ENCODE measurements at regions not wholly inside any gene's neighbourhood (a gene's known extent, or its start where the extent isn't known, plus 50 kb on each side); places are given as distances from the start of the nearest gene placed in this dataset.
A peak's percentile ranks its signal among the peaks of the same experiment; 100 is the strongest.

- ATAC-seq (ENCODE audit: low read depth in 2 of 2) (no peak), DNase-seq (no peak)
- Histone ChIP-seq H3K4me1 (ENCODE audit: control insufficient read depth, insufficient read depth, low read length, poor library complexity, severe bottlenecking) (no peaks in the 10 kb centered on the region), H3K36me3 (ENCODE audit: control insufficient read depth, insufficient read depth, low read length) (no peaks in the 10 kb centered on the region), H3K27ac (ENCODE audit: insufficient read depth, low read length, poor library complexity, severe bottlenecking) (no peak overlapping the region), H3K9me3 (ENCODE audit: control insufficient read depth in 2 of 2, low read length in 2 of 2) (no peaks in the 10 kb centered on the region), H3K27me3 (ENCODE audit: control insufficient read depth, insufficient read depth, low read length) (no peaks in the 10 kb centered on the region), H3K4me3 (ENCODE audit: low read depth, low read length) (no peak overlapping the region)
- H3K27me3 Mint-ChIP-seq = no peaks in the 10 kb centered on the region
- peaks cover 0 to 3% (median 0%) of the 10 kb centered on the region in 4 donors for H3K4me1 Mint-ChIP-seq
- no peak overlapping the region for H3K27ac Mint-ChIP-seq
- no peaks in the 10 kb centered on the region for H3K36me3 Mint-ChIP-seq
- no peak overlapping the region for H3K4me3 Mint-ChIP-seq
- peaks cover 0 to 1% (median 0%) of the 10 kb centered on the region in 7 donors for H3K9me3 Mint-ChIP-seq
These were observed 346.4 kb upstream of the ATP2B1 start for GRCh38 chr12:90055071-90055470.

- H3K27me3 Mint-ChIP-seq = no peaks in the 10 kb centered on the region
- Histone ChIP-seq H3K9me3 (ENCODE audit: control insufficient read depth in 2 of 2, low read length in 2 of 2) (no peaks in the 10 kb centered on the region), H3K36me3 (ENCODE audit: control insufficient read depth, insufficient read depth, low read length) (no peaks in the 10 kb centered on the region), H3K4me3 (ENCODE audit: low read depth, low read length) (no peak overlapping the region), H3K27me3 (ENCODE audit: control insufficient read depth, insufficient read depth, low read length) (no peaks in the 10 kb centered on the region), H3K27ac (ENCODE audit: insufficient read depth, low read length, poor library complexity, severe bottlenecking) (no peak overlapping the region), H3K4me1 (ENCODE audit: control insufficient read depth, insufficient read depth, low read length, poor library complexity, severe bottlenecking) (no peaks in the 10 kb centered on the region)
- no peak overlapping the region for H3K27ac Mint-ChIP-seq
- no peaks in the 10 kb centered on the region for H3K36me3 Mint-ChIP-seq
- DNase-seq (no peak), ATAC-seq (ENCODE audit: low read depth in 2 of 2) (no peak)
- peaks cover 0 to 3% (median 0%) of the 10 kb centered on the region in 7 donors for H3K9me3 Mint-ChIP-seq
- peaks cover 0 to 5% (median under 1%) of the 10 kb centered on the region in 4 donors for H3K4me1 Mint-ChIP-seq
- no peak overlapping the region for H3K4me3 Mint-ChIP-seq
These were observed 340.3 kb upstream of the ATP2B1 start for GRCh38 chr12:90048918-90049317.

DNA sequence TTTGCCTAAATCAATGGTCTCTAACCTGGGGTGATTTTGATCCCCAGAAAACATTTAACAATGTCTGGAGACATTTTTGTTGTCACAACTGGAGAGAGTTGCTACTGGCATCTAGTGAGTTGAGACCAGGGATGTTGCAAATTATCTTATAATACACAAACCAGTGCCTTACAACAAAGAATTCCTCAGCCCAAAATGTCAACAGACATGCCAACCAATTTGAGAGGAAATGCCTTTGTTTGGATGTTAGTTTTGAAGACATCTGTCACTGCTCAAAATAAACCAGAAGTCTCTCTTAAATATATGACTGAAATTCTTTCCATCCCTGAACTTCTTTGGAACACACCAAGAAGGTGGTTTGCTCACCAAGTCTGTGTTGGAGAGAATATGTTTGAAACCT, 336.9 kb upstream of the ATP2B1 start:
- Histone ChIP-seq H3K4me1 (ENCODE audit: control insufficient read depth, insufficient read depth, low read length, poor library complexity, severe bottlenecking) (no peaks in the 10 kb centered on the region), H3K9me3 (ENCODE audit: control insufficient read depth in 2 of 2, low read length in 2 of 2) (no peaks in the 10 kb centered on the region), H3K27ac (ENCODE audit: insufficient read depth, low read length, poor library complexity, severe bottlenecking) (no peak overlapping the region), H3K4me3 (ENCODE audit: low read depth, low read length) (no peak overlapping the region), H3K36me3 (ENCODE audit: control insufficient read depth, insufficient read depth, low read length) (no peaks in the 10 kb centered on the region), H3K27me3 (ENCODE audit: control insufficient read depth, insufficient read depth, low read length) (no peaks in the 10 kb centered on the region)
- no peaks in the 10 kb centered on the region for H3K27me3 Mint-ChIP-seq
- ATAC-seq (ENCODE audit: low read depth in 2 of 2) = no peak
- H3K9me3 Mint-ChIP-seq = peaks cover 0 to 3% (median 0%) of the 10 kb centered on the region in 7 donors
- DNase-seq = no peak
- H3K4me3 Mint-ChIP-seq = no peak overlapping the region
- H3K36me3 Mint-ChIP-seq = no peaks in the 10 kb centered on the region
- H3K27ac Mint-ChIP-seq = no peak overlapping the region
- H3K4me1 Mint-ChIP-seq = peaks cover 0 to 5% (median under 1%) of the 10 kb centered on the region in 4 donors

GRCh38 chr12:90044069-90044468, 335.4 kb upstream of the ATP2B1 start:
- Mint-ChIP-seq H3K27ac (no peak overlapping the region), H3K9me3 (peaks cover 0 to 4% (median 0%) of the 10 kb centered on the region in 7 donors), H3K4me3 (no peak overlapping the region), H3K4me1 (peaks cover 0 to 5% (median under 1%) of the 10 kb centered on the region in 4 donors), H3K27me3 (no peaks in the 10 kb centered on the region), H3K36me3 (no peaks in the 10 kb centered on the region)
- Histone ChIP-seq H3K9me3 (ENCODE audit: control insufficient read depth in 2 of 2, low read length in 2 of 2) (no peaks in the 10 kb centered on the region), H3K27ac (ENCODE audit: insufficient read depth, low read length, poor library complexity, severe bottlenecking) (no peak overlapping the region), H3K4me3 (ENCODE audit: low read depth, low read length) (no peak overlapping the region), H3K4me1 (ENCODE audit: control insufficient read depth, insufficient read depth, low read length, poor library complexity, severe bottlenecking) (no peaks in the 10 kb centered on the region), H3K27me3 (ENCODE audit: control insufficient read depth, insufficient read depth, low read length) (no peaks in the 10 kb centered on the region), H3K36me3 (ENCODE audit: control insufficient read depth, insufficient read depth, low read length) (no peaks in the 10 kb centered on the region)
- no peak for DNase-seq
- ATAC-seq (ENCODE audit: low read depth in 2 of 2) = no peak

- H3K27ac ChIP-seq (ENCODE audit: insufficient read depth, low read length, poor library complexity, severe bottlenecking) = no peak overlapping the region
- ATAC-seq (ENCODE audit: low read depth in 2 of 2) (no peak), DNase-seq (peak in 1 of 3 donors; percentile 14)
- no peaks in the 10 kb centered on the region for H3K27me3 ChIP-seq (ENCODE audit: control insufficient read depth, insufficient read depth, low read length)
- Mint-ChIP-seq H3K4me3 (no peak overlapping the region), H3K9me3 (peaks cover 0 to 4% (median 0%) of the 10 kb centered on the region in 7 donors), H3K27me3 (no peaks in the 10 kb centered on the region), H3K36me3 (no peaks in the 10 kb centered on the region), H3K4me1 (peaks cover 0 to 5% (median under 1%) of the 10 kb centered on the region in 4 donors), H3K27ac (no peak overlapping the region)
- H3K4me3 ChIP-seq (ENCODE audit: low read depth, low read length) = no peak overlapping the region
- H3K4me1 ChIP-seq (ENCODE audit: control insufficient read depth, insufficient read depth, low read length, poor library complexity, severe bottlenecking) = no peaks in the 10 kb centered on the region
- H3K9me3 ChIP-seq (ENCODE audit: control insufficient read depth in 2 of 2, low read length in 2 of 2) = no peaks in the 10 kb centered on the region
- H3K36me3 ChIP-seq (ENCODE audit: control insufficient read depth, insufficient read depth, low read length) = no peaks in the 10 kb centered on the region
These were observed 334.4 kb upstream of the ATP2B1 start for GRCh38 chr12:90042920-90043641.

DNA sequence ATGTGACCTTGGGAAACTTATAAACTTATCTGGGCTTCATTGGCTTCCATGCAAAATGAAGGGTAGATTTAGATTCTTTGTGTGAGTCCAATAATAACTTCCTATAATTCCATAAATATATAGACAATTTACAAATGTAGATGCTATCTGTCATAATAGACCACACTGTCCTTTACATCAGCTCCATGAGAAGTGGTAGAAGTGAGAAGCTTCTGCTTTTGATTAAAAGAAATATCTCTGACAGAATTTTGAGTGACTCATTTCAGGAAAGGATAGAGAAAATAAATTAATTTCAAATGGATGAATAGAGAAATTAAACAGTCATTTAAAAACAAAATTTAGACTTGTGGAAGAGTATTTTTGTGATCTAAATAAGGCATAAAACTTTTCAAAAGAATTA, 329.7 kb upstream of the ATP2B1 start:
- no peaks in the 10 kb centered on the region for H3K9me3 ChIP-seq (ENCODE audit: control insufficient read depth in 2 of 2, low read length in 2 of 2)
- Mint-ChIP-seq H3K36me3 (no peaks in the 10 kb centered on the region), H3K4me1 (peaks cover 9 to 12% (median 11%) of the 10 kb centered on the region in 4 donors), H3K9me3 (peaks cover 0 to 7% (median 0%) of the 10 kb centered on the region in 7 donors), H3K27me3 (no peaks in the 10 kb centered on the region), H3K27ac (no peak overlapping the region), H3K4me3 (no peak overlapping the region)
- DNase-seq = no peak
- H3K4me3 ChIP-seq (ENCODE audit: low read depth, low read length) = no peak overlapping the region
- no peaks in the 10 kb centered on the region for H3K36me3 ChIP-seq (ENCODE audit: control insufficient read depth, insufficient read depth, low read length)
- no peak for ATAC-seq (ENCODE audit: low read depth in 2 of 2)
- no peak overlapping the region for H3K27ac ChIP-seq (ENCODE audit: insufficient read depth, low read length, poor library complexity, severe bottlenecking)
- H3K27me3 ChIP-seq (ENCODE audit: control insufficient read depth, insufficient read depth, low read length) = no peaks in the 10 kb centered on the region
- no peaks in the 10 kb centered on the region for H3K4me1 ChIP-seq (ENCODE audit: control insufficient read depth, insufficient read depth, low read length, poor library complexity, severe bottlenecking)

GRCh38 chr12:90037740-90038139, 329.1 kb upstream of the ATP2B1 start:
- H3K27ac ChIP-seq (ENCODE audit: insufficient read depth, low read length, poor library complexity, severe bottlenecking) = no peak overlapping the region
- H3K9me3 ChIP-seq (ENCODE audit: control insufficient read depth in 2 of 2, low read length in 2 of 2) = no peaks in the 10 kb centered on the region
- H3K9me3 Mint-ChIP-seq = peaks cover 0 to 7% (median 0%) of the 10 kb centered on the region in 7 donors
- no peaks in the 10 kb centered on the region for H3K36me3 Mint-ChIP-seq
- no peaks in the 10 kb centered on the region for H3K27me3 Mint-ChIP-seq
- H3K4me3 Mint-ChIP-seq = no peak overlapping the region
- no peak overlapping the region for H3K4me3 ChIP-seq (ENCODE audit: low read depth, low read length)
- H3K27me3 ChIP-seq (ENCODE audit: control insufficient read depth, insufficient read depth, low read length) = no peaks in the 10 kb centered on the region
- no peaks in the 10 kb centered on the region for H3K4me1 ChIP-seq (ENCODE audit: control insufficient read depth, insufficient read depth, low read length, poor library complexity, severe bottlenecking)
- no peak for DNase-seq
- no peak overlapping the region for H3K27ac Mint-ChIP-seq
- peaks cover 9 to 12% (median 11%) of the 10 kb centered on the region in 4 donors for H3K4me1 Mint-ChIP-seq
- no peak for ATAC-seq (ENCODE audit: low read depth in 2 of 2)
- H3K36me3 ChIP-seq (ENCODE audit: control insufficient read depth, insufficient read depth, low read length) = no peaks in the 10 kb centered on the region

DNA sequence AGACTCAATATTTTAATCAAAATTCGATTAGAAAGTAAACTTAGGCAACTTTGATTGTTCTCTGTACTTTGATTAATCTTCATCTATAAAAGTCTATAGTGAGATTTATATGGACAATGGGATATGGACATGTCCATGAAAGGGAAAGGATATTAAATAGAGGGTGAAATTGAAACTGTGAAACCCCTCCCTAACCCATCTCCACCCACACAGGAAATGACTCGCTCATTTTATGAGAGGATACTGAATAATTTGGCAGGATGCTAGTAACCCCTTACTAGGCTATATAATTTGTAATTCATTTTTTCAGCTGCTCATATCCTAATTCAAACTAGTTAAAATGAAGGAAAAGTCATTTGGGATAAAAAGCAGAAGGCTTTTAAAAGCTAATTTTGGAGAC, 328.0 kb upstream of the ATP2B1 start:
- DNase-seq = peak in 1 of 3 donors; percentile 45
- H3K36me3 Mint-ChIP-seq = no peaks in the 10 kb centered on the region
- ATAC-seq (ENCODE audit: low read depth in 2 of 2) = no peak

More for the DNA sequence above, 328.0 kb upstream of the ATP2B1 start:
- Histone ChIP-seq H3K4me3 (ENCODE audit: low read depth, low read length) (no peak overlapping the region), H3K36me3 (ENCODE audit: control insufficient read depth, insufficient read depth, low read length) (no peaks in the 10 kb centered on the region), H3K9me3 (ENCODE audit: control insufficient read depth in 2 of 2, low read length in 2 of 2) (no peaks in the 10 kb centered on the region), H3K4me1 (ENCODE audit: control insufficient read depth, insufficient read depth, low read length, poor library complexity, severe bottlenecking) (no peaks in the 10 kb centered on the region), H3K27ac (ENCODE audit: insufficient read depth, low read length, poor library complexity, severe bottlenecking) (no peak overlapping the region), H3K27me3 (ENCODE audit: control insufficient read depth, insufficient read depth, low read length) (no peaks in the 10 kb centered on the region)
- H3K4me3 Mint-ChIP-seq = no peak overlapping the region
- H3K9me3 Mint-ChIP-seq = peaks cover 0 to 5% (median 0%) of the 10 kb centered on the region in 7 donors
- peak overlapping the region in 1 of 3 donors; percentile 58 for H3K27ac Mint-ChIP-seq
- H3K27me3 Mint-ChIP-seq = no peaks in the 10 kb centered on the region
- peaks cover 9 to 12% (median 11%) of the 10 kb centered on the region in 4 donors for H3K4me1 Mint-ChIP-seq

Data from CD4-positive, CD25-positive, alpha-beta regulatory T cell (primary cell).